NCI-H2196 treated with DMSO at 0.1 percent for 48 hours (cell line): ENCODE measurements at regions not wholly inside any gene's neighbourhood (a gene's known extent, or its start where the extent isn't known, plus 50 kb on each side); places are given as distances from the start of the nearest gene placed in this dataset.

Source experiments
- DNase-seq: peaks from one replicate; lab custom pipeline; 2025; ENCODE audit not compliant: unreplicated experiment; lab: John Stamatoyannopoulos, UW

DNA sequence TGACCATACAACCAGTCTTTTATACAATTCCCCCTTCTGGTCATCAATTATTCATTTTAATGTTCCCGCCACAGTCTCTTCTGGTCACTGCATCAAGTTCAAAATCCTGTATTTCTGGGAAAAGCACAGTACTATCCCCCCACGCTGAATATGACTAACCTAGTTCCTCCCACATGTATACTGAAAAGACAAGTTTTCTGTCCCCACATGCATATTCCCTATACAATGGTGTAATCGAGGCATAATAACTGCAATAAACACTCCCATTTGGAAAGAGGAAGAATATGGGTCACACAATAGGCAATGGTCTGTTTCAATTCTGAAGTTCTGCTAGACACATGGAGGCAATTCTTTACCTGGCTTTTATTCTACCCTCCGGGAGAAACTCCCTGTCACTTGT lies 344.9 kb downstream of the EFNA5 start:
- DNase-seq = no peak

DNA sequence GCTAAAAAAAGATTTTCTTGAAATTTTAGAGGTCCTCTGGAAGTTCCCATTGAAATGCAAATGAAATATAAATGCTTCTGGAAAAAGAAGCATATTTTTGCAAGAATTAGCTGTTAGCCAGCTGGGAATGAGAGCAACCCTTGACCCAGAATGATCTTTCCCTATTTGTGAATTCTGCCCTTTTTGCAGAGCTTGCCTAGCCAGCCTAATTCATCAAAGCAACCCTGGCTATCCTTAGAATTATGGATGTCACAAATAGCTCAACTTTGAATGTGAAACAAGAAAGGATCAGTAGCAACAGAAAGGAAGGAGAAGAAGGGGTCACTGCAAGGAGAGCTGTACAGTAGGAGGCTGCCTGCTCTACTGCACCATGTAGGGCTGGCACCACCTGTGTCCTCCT lies 345.9 kb downstream of the EFNA5 start:
- no peak for DNase-seq

DNA sequence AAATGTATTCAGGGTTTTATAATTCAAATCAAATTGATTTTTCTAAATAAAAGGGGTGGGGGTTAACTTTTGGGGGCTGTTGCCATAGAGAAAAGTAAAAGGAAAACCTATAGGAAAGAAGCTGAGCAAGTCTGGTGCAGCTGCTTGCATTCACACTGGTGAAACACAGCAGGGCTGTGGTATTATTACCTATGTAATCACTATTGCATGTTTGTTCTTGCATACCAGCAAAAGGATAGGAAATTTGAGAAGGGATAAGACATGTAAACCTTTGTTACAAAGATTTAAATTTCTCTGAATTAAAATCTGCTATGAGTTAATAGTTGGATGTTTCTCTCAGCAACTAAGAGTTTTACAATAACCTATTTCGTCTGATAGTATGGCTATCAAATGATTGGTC lies 346.7 kb downstream of the EFNA5 start:
- no peak for DNase-seq

DNA sequence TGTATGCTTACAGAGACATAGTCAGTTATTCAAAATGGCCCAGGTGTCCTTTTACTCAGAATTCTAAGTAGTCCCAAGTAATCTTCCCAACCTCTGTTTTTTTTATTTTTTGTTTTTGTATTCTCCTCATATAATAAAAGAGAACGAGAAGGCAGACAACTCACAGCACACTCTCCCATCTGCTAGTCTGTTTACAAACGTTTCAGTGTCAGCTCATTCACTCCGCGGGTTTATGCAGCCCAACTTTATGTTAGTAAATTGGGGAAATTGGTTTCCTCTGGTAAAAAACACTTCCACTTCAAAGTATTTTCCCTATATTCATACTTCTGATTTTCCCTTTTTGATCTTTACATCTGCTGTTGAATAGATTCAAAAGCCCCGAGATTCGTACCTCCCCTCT lies 347.2 kb downstream of the EFNA5 start:
- DNase-seq = no peak

DNA sequence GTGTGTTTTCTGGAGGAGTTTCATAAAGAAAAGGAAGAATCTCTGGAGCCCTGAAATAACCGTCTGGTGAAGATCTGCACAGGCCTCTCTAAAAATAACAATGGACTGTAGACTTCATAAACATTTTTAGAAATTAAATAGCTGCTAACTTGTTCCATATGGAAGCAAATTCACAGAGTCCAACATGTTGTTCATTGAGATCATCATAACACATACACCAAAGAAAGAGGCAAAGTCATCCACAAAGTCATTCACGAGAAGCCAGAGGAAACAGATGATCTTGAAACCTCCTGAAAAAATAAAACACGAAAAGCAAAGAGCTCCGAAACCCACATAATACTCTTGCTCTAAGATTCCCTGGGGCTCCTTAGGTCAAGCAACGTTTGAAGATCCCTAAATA lies 347.8 kb downstream of the EFNA5 start:
- no peak for DNase-seq

DNA sequence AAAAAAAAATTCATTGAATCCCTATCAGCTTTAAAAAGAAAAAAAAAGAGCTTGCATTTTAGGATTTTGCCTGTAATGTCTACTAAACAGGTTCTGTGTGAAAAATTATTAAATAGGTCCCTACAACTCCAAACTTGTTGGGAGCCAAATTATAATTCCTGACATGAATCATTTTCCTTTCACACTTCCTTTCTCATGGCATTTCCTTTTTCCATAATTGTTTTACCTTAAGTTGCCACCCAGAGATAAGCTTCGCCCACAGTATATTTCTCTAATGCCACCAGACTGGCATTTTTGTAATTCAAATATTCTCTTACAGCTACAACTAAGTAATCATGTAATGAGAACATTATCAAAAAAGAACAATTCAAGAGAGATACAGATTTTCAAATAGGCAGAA lies 348.8 kb downstream of the EFNA5 start:
- DNase-seq = no peak

DNA sequence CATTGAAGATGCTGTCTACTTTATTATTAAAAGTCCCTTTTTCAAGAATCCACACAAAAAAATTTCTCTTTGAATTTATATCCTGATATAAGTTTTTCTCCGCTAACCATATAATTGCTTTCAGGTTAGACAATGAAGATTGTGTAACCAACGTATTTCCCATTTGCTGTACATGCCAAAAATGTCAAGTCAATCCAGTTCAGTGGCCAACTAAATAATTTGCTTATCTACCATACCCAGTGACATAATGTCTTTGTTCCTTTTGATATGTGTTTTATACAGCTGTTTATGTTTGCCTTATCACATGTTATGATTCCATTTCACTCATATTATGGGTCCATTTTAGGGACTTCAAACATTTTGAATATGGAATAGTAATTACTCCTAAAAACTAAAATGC lies 349.9 kb downstream of the EFNA5 start:
- no peak for DNase-seq

DNA sequence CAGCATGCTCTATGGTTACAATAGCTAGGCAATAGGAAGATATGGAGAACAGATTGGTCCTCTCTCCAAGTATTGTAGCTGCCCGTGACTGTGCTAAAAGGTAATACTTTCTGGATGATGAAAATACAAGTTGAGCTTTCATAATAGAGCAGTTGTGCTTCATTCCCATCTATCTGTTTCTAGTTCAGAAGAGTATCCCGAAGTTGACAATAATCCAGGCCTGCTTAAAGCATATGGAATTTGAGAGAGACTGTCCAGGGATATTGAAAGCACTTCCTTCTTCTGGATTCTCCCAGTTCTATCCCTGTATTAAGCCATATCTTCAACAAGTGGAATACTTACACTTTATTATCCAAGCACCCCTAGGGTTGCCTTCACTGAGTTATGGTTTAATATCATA lies 350.4 kb downstream of the EFNA5 start:
- DNase-seq = no peak

DNA sequence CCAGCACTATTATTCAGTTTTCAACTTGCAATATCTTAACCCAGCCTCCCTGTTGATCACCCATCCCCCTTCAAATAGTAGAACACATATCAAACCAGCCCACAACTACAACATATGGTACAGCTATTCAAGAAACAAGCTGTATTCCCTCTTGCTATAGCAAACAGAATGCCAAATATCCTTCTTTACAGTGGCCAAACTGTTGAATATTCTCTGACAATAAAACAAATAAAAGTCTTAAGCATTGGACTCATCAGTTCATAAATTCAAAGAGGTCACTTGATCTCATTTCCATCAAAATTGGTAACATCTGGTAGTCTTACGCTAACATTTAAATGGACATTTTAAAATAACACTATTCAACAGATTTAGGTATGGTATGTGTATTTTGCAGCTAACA lies 350.8 kb downstream of the EFNA5 start:
- DNase-seq = no peak

DNA sequence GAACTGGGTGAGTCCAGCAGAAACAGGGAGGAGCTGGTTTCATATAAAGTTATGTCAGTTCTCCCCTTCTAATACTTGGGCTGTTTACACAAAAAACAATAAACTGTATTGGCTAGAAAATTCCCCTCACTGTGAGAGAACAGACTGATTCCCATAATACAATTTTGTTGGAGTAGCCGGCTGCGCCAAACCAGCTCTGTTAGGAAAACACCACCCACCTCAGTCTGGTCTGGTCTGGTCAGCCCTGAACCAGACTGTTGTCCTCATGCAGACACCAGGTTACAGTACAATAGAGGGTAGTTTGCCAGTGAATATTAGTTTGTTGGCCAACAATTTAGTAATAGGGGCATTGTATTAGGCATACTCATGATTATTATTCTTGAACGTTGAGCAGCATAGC lies 356.4 kb downstream of the EFNA5 start:
- DNase-seq = no peak

DNA sequence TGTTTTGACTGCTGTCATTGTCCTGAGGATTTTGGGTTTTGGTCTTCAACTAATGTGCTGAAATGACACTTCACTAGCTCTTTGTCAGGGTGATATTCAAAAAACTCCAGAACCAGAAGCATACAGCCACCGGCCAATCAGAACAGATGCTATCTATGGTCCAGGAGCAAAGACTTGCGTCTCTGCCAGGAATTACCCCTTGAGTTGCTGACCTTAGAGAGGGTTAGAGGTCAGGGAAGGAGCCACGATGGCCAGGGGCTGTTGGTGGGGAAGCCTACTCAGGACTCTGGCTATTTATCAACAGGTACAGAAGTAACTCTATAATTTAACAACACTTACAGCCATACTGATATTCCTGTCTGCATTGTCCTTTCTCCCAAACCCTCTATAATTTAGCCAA lies 356.8 kb downstream of the EFNA5 start:
- DNase-seq = no peak

DNA sequence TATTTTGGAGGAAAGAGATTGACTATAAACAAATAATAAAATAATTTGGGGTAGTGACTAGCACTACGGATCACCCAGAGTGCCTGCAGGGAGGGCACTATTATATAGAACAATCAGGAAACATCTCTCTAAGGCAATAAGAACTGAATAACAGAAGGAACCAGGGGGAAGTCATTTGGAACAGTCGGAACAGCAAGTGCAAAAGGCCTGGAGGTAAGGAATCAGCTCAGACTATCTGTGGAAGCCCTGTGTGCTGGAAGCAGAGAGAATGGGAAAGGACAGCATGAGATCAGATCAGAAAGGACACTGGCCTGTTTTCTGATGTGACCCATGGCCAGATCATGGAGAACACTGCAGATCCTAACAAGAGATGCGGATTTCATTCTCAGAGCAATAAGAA lies 357.6 kb downstream of the EFNA5 start:
- no peak for DNase-seq

DNA sequence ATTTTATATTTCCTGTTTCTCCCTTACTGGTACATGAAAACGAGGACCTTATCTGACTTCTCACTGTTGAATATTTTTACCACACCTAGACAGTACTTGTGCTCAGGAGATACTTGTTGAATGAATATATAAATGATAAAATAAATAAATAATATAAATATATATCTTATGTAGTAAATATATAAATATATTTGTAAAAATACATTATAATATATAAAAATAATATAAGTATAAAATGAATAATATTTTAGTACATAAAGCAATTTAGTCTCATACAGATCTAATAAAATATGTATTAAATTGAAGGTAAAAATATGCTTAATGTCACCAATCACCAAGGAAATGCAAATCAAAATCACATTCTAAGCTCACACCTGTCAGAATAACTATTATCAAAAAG lies 360.6 kb downstream of the EFNA5 start:
- no peak for DNase-seq

DNA sequence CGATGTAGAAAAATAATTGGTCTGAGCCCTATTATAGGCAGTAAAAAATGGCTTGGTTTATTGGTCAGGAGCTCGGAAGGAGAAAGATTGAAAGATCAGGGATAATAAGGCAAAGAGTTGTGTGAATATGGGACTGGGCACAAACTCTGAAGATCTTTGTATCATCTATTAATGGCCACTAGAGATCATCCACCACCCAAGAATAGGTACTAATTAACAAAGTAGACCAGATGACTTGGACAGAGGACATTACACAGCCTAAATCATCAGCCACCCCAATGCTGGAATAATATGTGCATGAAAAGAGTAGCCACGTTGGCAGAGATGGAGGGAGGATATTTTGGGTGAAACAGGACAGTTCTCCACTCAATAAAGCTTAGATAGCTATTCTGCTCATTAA lies 364.1 kb downstream of the EFNA5 start:
- DNase-seq = no peak

DNA sequence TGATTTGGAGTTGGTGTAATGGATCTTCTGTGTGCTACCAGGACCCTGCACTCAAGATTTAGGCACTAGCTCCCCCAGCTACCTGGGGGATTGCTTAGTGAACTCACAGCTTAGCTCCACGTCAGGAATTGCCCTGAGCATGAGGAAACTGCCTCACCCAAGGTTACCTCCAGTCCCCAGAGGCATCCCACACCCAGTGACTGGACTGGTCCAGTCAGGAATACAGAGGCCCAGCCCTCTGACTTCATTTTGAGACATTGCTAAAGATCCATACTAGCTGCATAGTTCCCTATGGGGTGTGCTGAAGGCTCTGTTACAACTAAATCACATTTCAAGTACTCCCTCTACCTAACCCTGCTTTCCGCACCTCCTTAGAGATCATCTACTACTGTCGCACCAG lies 364.7 kb downstream of the EFNA5 start:
- DNase-seq = no peak

DNA sequence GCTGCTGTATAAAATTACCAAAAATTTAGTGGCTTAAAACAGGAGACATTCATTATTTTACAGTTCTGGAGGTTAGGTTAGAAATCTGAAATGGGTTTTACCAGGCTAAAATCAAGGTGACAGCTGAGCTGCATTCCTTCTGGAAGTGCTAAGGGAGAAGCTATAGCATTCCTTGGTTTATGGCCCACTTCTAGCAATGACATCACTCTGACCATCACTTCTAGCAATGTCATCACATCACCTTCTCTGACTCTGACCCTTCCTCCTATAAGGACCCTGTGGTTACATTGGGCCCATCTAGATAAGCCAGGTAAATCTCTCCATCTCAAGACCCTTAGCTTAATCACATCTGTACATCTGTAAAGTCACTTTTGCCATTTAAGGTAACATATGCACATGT lies 366.1 kb downstream of the EFNA5 start:
- DNase-seq = no peak

DNA sequence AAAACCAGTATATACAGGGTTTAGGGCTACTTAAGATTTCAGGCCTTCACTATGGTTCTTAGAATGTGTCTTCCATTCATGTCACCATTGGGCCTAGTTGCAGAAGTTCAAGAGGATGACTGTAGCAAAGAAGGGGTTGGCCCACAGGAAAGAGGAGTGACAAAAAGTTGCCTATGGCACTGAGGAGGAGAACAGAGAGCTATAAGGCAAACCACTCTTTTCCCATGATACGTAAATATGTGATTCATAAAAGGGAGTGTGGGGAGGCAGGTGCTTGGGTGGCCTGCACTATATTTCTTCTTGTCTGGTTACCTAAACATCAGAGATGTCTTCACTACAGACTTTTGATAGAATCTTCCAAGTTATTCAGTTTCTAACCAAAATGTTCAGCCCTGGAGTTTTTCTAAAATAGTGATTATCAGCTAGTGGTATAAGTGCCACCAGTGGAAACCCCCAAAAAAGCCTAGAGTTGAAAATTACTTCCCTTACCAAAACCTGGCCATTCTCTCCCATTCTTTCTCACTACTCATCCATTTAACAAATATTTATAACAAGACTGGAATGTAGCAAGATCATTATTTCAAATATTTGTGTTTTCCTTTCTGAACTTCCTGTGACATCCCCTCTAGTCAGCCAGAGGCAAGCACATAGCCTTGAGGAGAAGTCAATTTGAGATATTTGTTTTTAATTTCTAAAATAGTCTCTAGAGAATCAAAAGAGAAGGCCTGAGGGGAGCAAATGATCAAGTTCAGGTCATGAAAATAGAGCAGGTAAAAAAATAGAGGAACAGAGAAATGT lies 367.4 kb downstream of the EFNA5 start:
- DNase-seq = no peak

DNA sequence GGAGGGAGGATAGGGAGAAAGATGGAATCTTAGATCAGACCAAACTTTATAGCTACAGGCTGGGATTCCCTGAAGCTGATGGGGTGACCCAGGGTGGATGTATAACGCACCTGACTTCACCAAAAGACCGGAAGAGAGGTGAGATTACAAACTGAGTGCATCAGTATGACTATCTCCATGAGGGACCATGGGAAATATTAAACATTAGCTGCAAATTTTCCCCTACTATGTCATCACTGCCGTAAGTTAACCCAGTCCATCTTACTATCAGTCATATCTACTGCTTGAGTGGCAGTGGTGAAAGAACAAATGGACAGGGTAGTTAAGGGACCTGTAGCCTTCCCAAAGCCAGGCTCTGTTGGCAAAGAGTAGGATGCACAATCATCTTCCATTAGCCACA lies 368.3 kb downstream of the EFNA5 start:
- no peak for DNase-seq

DNA sequence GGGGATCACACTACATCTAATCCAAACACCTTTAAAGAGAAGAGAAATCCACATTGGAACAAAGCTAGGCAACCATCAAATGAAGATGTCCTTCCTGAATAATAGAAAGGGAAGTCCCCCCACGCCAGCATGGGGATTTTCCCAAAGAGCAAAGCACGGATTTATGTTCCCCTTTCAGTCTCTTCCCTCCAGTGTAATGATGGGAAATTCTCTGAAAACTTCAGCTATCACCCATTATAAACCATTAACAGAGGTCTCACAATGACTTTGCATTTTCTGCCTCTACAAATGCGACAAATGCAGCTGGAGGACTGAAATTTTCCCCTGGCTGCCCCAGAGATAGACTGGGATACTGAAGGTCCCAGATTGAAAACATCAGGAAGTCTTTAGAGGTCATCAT lies 368.7 kb downstream of the EFNA5 start:
- DNase-seq = no peak

DNA sequence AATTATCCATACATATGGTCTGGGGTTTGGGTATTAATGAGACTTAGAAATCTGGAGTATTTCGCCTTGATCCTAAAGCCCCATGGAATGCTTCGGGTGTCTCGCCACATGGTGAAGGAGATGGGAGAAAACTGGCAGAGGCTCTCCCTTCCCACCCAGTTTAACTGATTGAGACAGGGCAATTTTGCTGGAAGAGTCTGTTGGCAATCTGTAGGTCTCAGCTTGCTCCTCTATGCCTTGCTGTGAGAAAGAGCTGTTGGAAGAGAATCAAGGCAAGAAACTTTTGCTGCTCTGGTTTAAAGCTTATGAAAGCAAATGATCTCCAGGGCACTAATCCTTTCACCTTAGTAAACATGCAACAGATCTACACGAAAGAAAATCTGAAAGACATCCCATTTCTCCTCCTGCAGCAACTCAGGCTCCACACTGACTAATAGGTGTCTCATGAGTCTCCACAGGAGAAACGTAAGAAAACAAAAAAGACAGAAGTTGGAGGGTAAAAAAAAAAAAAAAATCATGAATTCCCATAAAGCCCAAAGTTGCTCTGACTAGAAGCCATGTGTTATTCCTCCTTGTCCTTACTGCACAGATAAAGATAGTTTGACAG lies 369.9 kb downstream of the EFNA5 start:
- DNase-seq = no peak

DNA sequence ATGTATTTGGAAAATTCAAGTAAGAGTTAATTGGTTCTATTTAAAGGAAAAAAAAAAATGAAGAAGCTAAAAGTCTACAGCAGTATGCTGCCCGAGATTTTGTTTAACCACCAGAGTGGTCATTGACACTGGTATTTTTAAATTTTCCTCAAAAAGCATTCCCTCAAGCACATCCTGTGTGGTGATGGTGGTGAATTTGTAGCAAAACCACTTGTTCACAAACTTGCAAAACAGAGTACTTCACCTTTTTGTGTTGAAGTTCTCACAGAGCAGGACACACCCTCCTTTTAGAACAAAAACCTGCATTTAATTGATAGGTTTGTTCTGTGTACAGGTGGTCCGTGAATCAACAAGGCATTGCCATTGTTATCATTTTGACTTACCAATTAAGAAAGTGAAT lies 374.2 kb downstream of the EFNA5 start:
- DNase-seq = no peak

DNA sequence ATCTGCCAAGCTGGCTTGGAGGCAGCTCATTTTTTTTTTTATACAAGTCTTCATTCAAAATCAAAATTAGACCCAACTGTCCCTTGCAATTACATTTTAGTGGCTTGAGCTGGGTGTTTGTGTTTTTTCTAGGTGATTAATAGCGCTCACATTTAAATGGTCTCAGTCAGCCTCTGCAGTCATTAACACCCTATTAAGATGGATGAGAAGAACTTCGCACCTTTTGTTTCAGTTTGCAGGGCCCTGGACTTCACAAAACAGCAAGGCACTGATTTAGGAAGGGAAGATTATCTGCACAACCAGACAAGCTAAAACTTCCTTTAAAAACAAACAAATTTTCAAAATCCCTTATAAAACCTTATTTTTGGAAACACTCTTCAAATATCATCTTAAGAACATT lies 374.8 kb downstream of the EFNA5 start:
- DNase-seq = no peak

DNA sequence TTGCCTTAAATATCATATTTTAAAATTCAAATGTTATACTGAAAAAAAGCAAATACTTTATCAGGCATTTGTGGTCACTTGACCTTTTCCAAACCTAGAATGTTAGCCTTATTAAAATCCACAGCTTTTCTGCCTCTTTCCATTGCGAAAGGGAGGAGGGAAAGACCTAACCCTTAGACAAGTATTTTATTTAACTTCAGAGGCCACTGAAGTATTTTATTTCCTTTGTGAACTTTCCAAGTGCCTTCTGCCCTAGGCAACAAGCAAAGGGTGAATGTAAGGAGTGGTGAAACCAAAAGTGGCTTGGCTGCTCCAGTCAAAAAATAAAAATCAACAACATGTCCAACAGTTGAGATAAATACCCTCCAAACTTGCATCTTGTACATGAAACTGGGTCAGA lies 376.1 kb downstream of the EFNA5 start:
- no peak for DNase-seq
